ENCODE measurements at regions not wholly inside any gene's neighbourhood (a gene's known extent, or its start where the extent isn't known, plus 50 kb on each side); places are given as distances from the start of the nearest gene placed in this dataset.
A peak's percentile ranks its signal among the peaks of the same experiment; 100 is the strongest.

DNA sequence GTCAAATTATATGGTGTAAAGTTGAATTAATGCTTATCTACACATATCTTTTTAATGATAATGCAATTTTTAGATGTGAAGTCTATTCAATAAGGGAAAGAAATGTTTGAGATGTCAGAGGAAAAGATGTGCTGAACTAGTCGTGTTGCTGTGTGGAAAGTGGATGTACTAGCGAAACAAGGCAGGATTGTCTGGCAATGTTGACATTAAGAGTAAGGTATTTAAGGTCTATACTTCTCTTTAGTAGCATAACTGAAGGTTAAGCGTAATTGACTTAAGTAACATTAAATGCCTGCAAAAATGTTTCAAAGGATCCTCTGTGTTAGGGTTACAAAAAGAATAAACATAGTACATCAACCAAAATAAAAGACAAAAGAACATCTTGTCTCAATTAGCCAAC lies 787.3 kb upstream of the KLHL1 start:
- DNase-seq (ENCODE audit: low read depth, low spot score), result no peak

GRCh38 chr13:70894258-70894657 lies 786.0 kb upstream of the KLHL1 start:
- DNase-seq (ENCODE audit: low read depth, low spot score), result no peak

DNA sequence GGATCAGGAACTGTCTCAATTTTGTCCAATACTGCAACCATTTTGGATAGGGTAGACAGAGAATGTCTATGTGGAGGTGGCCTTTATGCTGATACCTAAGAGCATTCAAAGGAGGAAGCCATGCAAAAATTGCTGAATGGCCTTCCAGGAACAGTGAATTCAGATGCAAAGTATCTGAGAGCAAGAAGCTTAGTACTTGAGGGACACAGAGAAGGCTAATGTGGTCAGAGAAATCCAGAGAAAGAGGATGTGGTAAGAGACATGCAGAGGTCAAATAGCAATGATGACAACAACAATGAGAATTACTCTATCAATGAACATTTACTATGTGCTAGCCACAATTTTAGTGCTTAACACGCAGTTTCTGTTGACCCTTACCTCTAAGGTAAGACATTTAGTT lies 785.6 kb upstream of the KLHL1 start:
- DNase-seq (ENCODE audit: low read depth, low spot score), result peak; percentile 23

DNA sequence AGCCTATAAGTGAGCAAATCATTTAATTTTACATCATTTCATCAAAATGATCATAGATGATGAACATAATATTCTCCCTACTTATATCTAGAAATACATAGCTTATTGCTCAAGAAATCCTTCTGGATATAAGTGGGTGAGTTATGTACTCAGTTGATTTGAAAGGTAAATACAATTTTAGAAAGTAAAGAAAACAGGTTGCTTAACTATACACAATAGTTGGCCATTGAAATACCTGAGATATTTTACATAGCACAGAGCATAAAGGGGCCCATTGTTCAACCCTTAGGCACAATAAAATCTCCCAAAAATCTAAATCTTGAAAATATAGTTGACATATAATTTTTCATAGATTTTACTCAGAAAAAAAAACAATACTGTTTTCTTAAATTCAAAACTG lies 782.0 kb upstream of the KLHL1 start:
- DNase-seq (ENCODE audit: low read depth, low spot score), result no peak

GRCh38 chr13:70889163-70889562 lies 780.9 kb upstream of the KLHL1 start:
- no peak for DNase-seq (ENCODE audit: low read depth, low spot score)

DNA sequence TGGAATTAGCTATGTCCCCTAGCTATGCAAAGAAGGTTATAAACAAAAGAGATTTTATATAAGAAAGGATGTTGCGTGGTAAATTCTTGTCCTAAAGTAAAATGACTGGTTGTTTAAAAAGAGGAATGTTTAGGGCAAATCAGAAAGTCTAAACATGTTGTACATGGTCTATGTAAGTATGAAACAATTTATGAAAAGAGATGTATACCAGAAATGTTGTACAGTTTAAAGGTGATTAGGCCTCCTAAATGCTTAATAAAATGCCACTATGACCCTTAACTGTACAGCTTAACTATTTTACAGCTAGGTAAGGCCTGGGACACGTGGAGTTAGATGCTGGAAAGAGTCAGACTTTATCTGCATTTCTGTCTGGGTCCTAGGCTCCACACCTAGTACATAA lies 775.9 kb upstream of the KLHL1 start:
- no peak for DNase-seq (ENCODE audit: low read depth, low spot score)

GRCh38 chr13:70874636-70875035 lies 766.4 kb upstream of the KLHL1 start:
- no peak for DNase-seq (ENCODE audit: low read depth, low spot score)

DNA sequence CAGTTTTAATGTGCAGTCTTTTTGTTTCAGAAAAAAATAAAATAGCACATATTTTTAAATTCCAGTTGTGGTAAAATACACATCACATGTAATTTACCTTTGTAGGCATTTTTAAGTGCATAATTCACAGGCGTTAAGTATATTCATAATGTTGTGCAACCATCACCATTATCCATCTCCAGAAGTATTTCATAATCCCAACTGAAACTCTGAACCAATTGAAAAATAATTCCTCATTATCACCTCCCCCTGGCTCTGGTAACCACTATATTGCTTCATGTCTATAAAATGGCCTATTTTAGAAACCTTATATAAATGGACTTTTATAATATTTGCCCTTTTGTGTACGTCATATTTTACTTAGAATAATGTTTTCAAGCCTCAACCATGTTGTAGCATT lies 756.5 kb upstream of the KLHL1 start:
- DNase-seq (ENCODE audit: low read depth, low spot score), result no peak

GRCh38 chr13:70856711-70857110 lies 748.5 kb upstream of the KLHL1 start:
- no peak for DNase-seq (ENCODE audit: low read depth, low spot score)

GRCh38 chr13:70856025-70856424 lies 747.8 kb upstream of the KLHL1 start:
- DNase-seq (ENCODE audit: low read depth, low spot score), result no peak

GRCh38 chr13:70849222-70849621 lies 741.0 kb upstream of the KLHL1 start:
- no peak for DNase-seq (ENCODE audit: low read depth, low spot score)

GRCh38 chr13:70844391-70845108 lies 736.3 kb upstream of the KLHL1 start:
- DNase-seq (ENCODE audit: low read depth, low spot score), result no peak

DNA sequence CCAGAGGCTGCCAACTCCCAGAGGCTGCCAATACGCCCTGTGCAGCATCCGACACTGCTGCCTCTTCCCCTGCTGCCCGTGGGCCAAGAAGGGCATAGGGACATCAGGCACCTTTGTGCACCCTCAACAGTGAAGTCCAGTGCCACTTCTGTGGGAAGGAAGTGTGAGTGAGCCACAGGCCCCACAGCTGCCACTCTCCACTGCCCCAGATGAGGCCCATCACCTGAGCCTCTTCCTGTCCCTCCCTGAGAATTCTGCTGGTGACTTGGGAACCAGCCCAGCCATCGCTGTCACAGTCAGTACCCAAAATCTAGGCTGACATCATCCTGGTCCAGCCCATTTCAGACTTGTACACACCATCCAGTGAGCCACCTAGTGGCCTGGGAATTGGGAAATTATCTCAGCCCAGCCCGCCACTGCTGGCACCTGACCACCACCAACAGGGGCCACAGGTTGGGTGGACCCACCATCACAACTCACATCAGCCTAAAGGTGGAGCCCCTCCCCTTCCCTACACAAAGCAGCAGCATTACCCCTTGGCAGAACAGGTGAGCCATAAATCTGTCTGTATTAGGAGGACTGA lies 733.9 kb upstream of the KLHL1 start:
- no peak for DNase-seq (ENCODE audit: low read depth, low spot score)

- DNase-seq (ENCODE audit: low read depth, low spot score), result no peak
These were observed 733.2 kb upstream of the KLHL1 start for GRCh38 chr13:70841240-70842061.

DNA sequence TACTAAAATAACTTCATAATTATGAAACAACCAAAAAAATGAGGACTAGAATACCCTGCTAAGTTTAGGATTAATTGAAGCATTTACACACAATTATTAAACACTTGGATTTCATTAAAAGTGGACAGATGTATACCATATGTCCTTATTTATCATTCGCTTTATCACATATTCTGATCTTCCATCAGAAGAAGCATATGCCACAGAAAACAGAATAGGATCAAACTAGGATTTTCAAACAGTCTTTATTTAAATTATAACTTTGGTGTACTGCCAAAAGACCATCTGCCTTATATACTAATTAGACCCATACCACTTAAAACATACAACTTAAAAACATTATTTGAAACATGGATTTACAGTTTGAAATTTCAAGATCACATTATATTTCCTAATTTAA lies 727.1 kb upstream of the KLHL1 start:
- DNase-seq (ENCODE audit: low read depth, low spot score), result no peak

DNA sequence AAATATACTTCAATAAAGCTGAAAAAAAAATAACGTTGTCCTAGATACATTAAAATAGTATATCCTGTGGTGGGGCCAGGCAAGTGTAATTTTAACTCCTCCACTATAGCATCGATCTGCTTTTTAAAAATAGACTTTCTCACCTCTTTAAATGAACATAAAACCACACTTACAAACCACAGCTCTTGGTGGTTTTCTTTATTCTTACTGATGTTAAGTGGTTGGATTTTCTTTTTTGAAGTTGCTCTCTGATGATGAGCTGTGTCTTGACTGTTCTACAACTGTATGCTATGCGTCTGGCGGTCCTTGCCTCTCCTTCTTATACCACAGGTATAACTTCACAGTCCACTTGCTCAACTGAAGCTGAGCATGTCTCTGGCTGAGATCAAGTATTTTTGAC lies 721.5 kb upstream of the KLHL1 start:
- DNase-seq (ENCODE audit: low read depth, low spot score), result no peak

GRCh38 chr13:70817576-70817975 lies 709.3 kb upstream of the KLHL1 start:
- DNase-seq (ENCODE audit: low read depth, low spot score), result peak; percentile 2

DNA sequence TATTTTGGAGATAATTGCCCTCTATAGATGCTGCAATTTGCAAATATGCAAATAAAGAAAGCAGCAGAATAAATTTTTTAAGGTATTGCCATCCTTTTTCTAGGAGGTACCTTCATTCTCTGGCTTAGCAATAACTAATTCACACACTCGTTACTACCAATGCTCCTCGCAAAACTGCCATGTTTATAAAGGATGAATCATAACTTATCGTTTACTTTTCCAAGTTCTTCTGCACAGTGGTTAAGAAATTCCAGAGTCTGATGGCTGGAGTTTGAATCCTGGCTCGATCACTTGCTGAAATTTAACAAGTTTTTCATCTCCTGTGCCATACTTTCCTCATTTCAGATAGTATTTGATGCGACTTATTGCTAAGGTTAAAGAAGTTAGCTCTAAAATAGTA lies 708.6 kb upstream of the KLHL1 start:
- peak; percentile 13 for DNase-seq (ENCODE audit: low read depth, low spot score)

DNA sequence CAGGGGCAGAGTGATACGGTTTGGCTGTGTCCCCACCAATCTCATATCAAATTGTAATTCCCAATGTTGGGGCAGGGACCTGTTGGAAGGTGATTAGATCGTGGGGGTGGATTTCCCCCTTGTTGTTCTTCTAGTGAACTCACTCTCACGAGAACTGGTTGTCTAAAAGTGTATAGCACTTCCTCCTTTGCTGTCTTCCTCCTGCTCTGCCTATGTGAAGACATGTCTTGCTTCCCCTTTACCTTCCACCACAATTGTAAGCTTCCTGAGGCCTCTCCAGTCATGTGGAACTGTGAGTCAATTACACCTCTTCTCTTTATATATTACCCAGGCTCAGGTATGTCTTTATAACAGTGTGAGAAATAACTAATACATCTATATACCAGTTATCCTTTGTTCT lies 706.4 kb upstream of the KLHL1 start:
- DNase-seq (ENCODE audit: low read depth, low spot score), result no peak

- DNase-seq (ENCODE audit: low read depth, low spot score), result peak; percentile 44
These were observed 704.2 kb upstream of the KLHL1 start for GRCh38 chr13:70812481-70812880.

DNA sequence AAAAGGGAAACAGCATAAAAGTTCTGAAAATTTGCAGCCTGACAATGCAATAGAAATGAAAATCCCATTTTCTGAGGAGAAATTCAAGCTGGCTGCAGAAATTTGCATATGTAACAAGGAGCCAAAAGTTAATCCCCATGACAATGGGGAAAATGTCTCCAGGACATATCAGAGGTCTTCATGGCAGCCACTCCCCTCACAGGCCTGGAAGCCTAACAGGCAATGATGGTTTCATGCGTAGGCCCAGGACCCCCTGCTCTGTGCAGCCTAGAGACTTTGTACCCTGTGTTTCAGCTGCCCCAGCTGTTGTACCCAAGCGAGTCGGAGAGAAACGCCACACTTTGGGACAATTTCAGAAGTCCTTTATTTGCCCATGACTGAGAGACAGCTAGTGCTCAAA lies 701.3 kb upstream of the KLHL1 start:
- no peak for DNase-seq (ENCODE audit: low read depth, low spot score)

DNA sequence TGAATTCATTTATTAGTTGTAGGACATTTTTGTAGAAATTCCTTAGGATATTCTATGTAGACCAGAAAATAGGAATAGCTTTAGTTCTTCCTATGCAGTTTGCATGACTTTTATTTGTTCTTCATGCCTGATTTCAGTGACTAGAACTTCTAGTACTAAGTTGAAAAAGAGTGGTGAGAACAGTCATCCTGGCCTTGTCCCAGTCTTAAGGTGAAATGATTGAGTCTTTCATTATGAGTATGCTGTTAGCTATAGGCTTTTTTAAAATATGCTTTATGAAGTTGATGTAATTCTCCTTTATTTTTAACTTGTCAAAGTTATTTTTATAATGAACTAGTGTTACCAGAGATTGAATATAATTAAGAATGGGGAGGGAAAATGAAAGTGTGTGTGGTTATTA lies 690.1 kb upstream of the KLHL1 start:
- no peak for DNase-seq (ENCODE audit: low read depth, low spot score)

- no peak for DNase-seq (ENCODE audit: low read depth, low spot score)
These were observed 687.2 kb upstream of the KLHL1 start for GRCh38 chr13:70795484-70795883.
